ENCODE measurements at regions not wholly inside any gene's neighbourhood (a gene's known extent, or its start where the extent isn't known, plus 50 kb on each side); places are given as distances from the start of the nearest gene placed in this dataset.

GRCh38 chr2:163077241-163077640, 238.7 kb upstream of the KCNH7 start:
- CTCF ChIA-PET: no interaction called here
- no peak overlapping the region for H3K4me3 ChIP-seq (ENCODE audit: low read depth, low read length)

GRCh38 chr2:163066085-163066484, 227.5 kb upstream of the KCNH7 start:
- DNase-seq (ENCODE audit: low read depth): no peak
- no peaks in the 10 kb centered on the region for H3K36me3 ChIP-seq (ENCODE audit: control insufficient read depth, insufficient read depth, low read length)
- no peaks in the 10 kb centered on the region for H3K27me3 ChIP-seq (ENCODE audit: control insufficient read depth, insufficient read depth, low read length)
- no peak for TF ChIP-seq CTCF (IDR thresholded peaks at IDR 0.05; ENCODE audit: insufficient read depth, low read depth, low read length)
- ChIA-PET CTCF (no interaction called here), POLR2A (no interaction called here)
- H3K4me3 ChIP-seq (ENCODE audit: low read depth, low read length): no peak overlapping the region

More at GRCh38 chr2:163077241-163077640, 238.7 kb upstream of the KCNH7 start:
- POLR2A ChIA-PET: no interaction called here
- H3K27me3 ChIP-seq (ENCODE audit: control insufficient read depth, insufficient read depth, low read length): no peaks in the 10 kb centered on the region
- H3K36me3 ChIP-seq (ENCODE audit: control insufficient read depth, insufficient read depth, low read length): no peaks in the 10 kb centered on the region
- no peak for TF ChIP-seq CTCF (IDR thresholded peaks at IDR 0.05; ENCODE audit: insufficient read depth, low read depth, low read length)
- no peak for DNase-seq (ENCODE audit: low read depth)

- ChIA-PET POLR2A (no interaction called here), CTCF (no interaction called here)
- no peak overlapping the region for H3K4me3 ChIP-seq (ENCODE audit: low read depth, low read length)
- no peaks in the 10 kb centered on the region for H3K36me3 ChIP-seq (ENCODE audit: control insufficient read depth, insufficient read depth, low read length)
- no peak for DNase-seq (ENCODE audit: low read depth)
- TF ChIP-seq CTCF (IDR thresholded peaks at IDR 0.05; ENCODE audit: insufficient read depth, low read depth, low read length): no peak
- no peaks in the 10 kb centered on the region for H3K27me3 ChIP-seq (ENCODE audit: control insufficient read depth, insufficient read depth, low read length)
Measured at GRCh38 chr2:163062524-163062923, 224.0 kb upstream of the KCNH7 start.

GRCh38 chr2:163046615-163047014, 208.0 kb upstream of the KCNH7 start:
- TF ChIP-seq CTCF (IDR thresholded peaks at IDR 0.05; ENCODE audit: insufficient read depth, low read depth, low read length): no peak
- CTCF ChIA-PET: no interaction called here
- no peaks in the 10 kb centered on the region for H3K27me3 ChIP-seq (ENCODE audit: control insufficient read depth, insufficient read depth, low read length)
- H3K4me3 ChIP-seq (ENCODE audit: low read depth, low read length): no peak overlapping the region
- no peak for DNase-seq (ENCODE audit: low read depth)
- H3K36me3 ChIP-seq (ENCODE audit: control insufficient read depth, insufficient read depth, low read length): no peaks in the 10 kb centered on the region
- POLR2A ChIA-PET: no interaction called here

GRCh38 chr2:163045830-163046229, 207.3 kb upstream of the KCNH7 start:
- H3K27me3 ChIP-seq (ENCODE audit: control insufficient read depth, insufficient read depth, low read length): no peaks in the 10 kb centered on the region
- no peak for TF ChIP-seq CTCF (IDR thresholded peaks at IDR 0.05; ENCODE audit: insufficient read depth, low read depth, low read length)
- CTCF ChIA-PET: no interaction called here
- H3K36me3 ChIP-seq (ENCODE audit: control insufficient read depth, insufficient read depth, low read length): no peaks in the 10 kb centered on the region
- POLR2A ChIA-PET: no interaction called here
- DNase-seq (ENCODE audit: low read depth): no peak
- H3K4me3 ChIP-seq (ENCODE audit: low read depth, low read length): no peak overlapping the region
